PFSK-1 (cell line): ENCODE measurements at regions not wholly inside any gene's neighbourhood (a gene's known extent, or its start where the extent isn't known, plus 50 kb on each side); places are given as distances from the start of the nearest gene placed in this dataset.

Experiments
- FOXP2 ChIP-seq: optimal IDR thresholded peaks from 2 replicates; pipeline ENCODE3; 2011; ENCODE audit warnings: borderline replicate concordance, control low read depth, inconsistent platforms; ENCODE audit not compliant: insufficient read depth; ENCODE audit errors: extremely low read length, extremely low read depth
- POLR2AphosphoS5 ChIP-seq: IDR thresholded peaks from 2 replicates; pipeline ENCODE4 v1.6.1; 2012; ENCODE audit warnings: low read depth, mild to moderate bottlenecking, control low read depth, low read length, moderate library complexity
- REST ChIP-seq, 2 experiments: IDR thresholded peaks; 2 replicates each; pipeline versions ENCODE4 v1.6.1 to v1.8.0; 2011 to 2012; ENCODE audit warnings: low read depth in 2 of 2, low read length in 2 of 2, control low read depth in 1 of 2, inconsistent platforms in 1 of 2, mild to moderate bottlenecking in 1 of 2, moderate library complexity in 1 of 2; ENCODE audit not compliant: insufficient read depth in 1 of 2
- SIN3A ChIP-seq: IDR thresholded peaks from 2 replicates; pipeline ENCODE4 v1.6.1; 2012; ENCODE audit warnings: mild to moderate bottlenecking, low read length, moderate library complexity, borderline replicate concordance; ENCODE audit not compliant: insufficient read depth
- TAF1 ChIP-seq: IDR thresholded peaks from 2 replicates; pipeline ENCODE4 v1.6.1; 2012; ENCODE audit warnings: low read length, control low read depth, borderline replicate concordance; ENCODE audit not compliant: insufficient read depth

DNA sequence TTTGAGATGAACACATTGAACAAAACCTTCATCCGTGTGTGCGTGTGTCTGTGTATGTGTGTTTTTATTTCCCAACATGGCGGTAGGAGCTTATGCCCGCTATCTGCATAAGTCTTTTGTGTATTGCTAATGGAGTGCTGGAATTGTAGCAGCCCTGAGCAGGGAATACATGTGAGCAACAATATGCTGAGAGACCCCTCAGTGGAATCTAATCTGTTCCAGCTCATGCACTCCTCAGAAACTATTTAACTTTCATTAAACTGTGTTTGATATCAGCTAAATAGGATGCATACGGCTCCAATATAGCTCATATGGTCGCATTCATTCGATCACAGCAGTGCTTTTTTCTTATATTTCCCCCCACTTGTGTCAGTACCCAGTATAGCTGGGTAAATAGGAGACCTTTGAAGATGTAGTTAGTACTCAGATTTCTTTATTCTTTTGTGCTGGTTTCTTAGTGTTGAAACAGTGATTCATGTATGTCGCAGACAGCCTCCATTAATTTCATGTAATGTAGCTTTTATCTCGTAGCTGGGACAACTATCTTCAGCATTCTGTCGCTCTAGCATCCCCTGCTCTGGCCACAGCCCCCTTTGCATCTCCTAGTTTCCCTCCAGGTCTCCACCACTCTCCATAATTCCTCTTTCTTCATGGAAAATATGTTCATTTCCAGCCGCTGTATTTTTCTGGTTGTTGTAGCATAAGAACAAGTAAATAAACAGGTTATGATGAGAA lies 891.2 kb downstream of the BCL11A start:
- TF ChIP-seq SIN3A (no peak), FOXP2 (no peak), REST (IDR thresholded peaks at IDR 0.05; ENCODE audit: insufficient read depth in 1 of 2, low read depth in 2 of 2, low read length in 2 of 2) (no peak), POLR2AphosphoS5 (no peak)

DNA sequence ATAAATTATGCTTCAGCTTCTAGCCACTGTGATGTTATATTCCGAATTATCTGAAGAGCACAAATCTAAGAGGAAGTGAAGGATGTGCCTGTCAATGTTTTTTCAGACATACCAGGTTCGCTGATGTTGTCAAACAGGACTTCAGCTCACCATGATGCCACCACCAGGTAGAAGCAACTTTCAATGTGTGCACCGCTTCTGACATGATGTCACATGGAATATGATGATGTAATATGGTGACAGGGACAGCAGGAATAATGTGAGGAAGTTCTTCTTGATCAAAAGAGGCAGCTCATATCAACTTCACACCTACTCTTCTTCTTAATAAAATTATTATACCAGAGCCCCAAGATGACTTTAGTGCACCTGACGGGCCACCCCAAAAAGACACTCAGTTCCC lies 893.2 kb downstream of the BCL11A start:
- TF ChIP-seq REST (IDR thresholded peaks at IDR 0.05; ENCODE audit: insufficient read depth in 1 of 2, low read depth in 2 of 2, low read length in 2 of 2): no peak
- TF ChIP-seq POLR2AphosphoS5: no peak
- TF ChIP-seq TAF1: no peak
- TF ChIP-seq SIN3A: no peak
- TF ChIP-seq FOXP2: no peak

GRCh38 chr2:59658906-59659635 lies 894.4 kb downstream of the BCL11A start:
- TF ChIP-seq REST (IDR thresholded peaks at IDR 0.05; ENCODE audit: insufficient read depth in 1 of 2, low read depth in 2 of 2, low read length in 2 of 2) (no peak), TAF1 (no peak), SIN3A (no peak), POLR2AphosphoS5 (no peak), FOXP2 (no peak)

- TF ChIP-seq SIN3A: no peak
- TF ChIP-seq POLR2AphosphoS5: no peak
- TF ChIP-seq FOXP2: no peak
- TF ChIP-seq TAF1: no peak
- TF ChIP-seq REST (IDR thresholded peaks at IDR 0.05; ENCODE audit: insufficient read depth in 1 of 2, low read depth in 2 of 2, low read length in 2 of 2): no peak
Observed at GRCh38 chr2:59655809-59656208, 897.6 kb downstream of the BCL11A start.

- TF ChIP-seq TAF1 (no peak), SIN3A (no peak), FOXP2 (no peak), POLR2AphosphoS5 (no peak), REST (IDR thresholded peaks at IDR 0.05; ENCODE audit: insufficient read depth in 1 of 2, low read depth in 2 of 2, low read length in 2 of 2) (no peak)
Observed at GRCh38 chr2:59654710-59655109, 898.7 kb downstream of the BCL11A start.
